Non-pigmented ciliary epithelial cell (primary cell): ENCODE measurements at regions not wholly inside any gene's neighbourhood (a gene's known extent, or its start where the extent isn't known, plus 50 kb on each side); places are given as distances from the start of the nearest gene placed in this dataset.

ENCODE experiments used
- DNase-seq: peaks from one replicate; pipeline ENCODE4 v3.0.0-alpha.2; 2010; ENCODE audit warnings: low read depth

- peak; percentile 83 for DNase-seq
Measured at GRCh38 chr7:47724335-47724982, 142.5 kb upstream of the TNS3 start.

- no peak for DNase-seq
Measured at GRCh38 chr7:47722126-47722525, 140.2 kb upstream of the TNS3 start.

- no peak for DNase-seq
Measured at GRCh38 chr7:47721670-47722069, 139.8 kb upstream of the TNS3 start.

GRCh38 chr7:47720907-47721244 is 139.0 kb upstream of the TNS3 start:
- DNase-seq = no peak

- peak; percentile 46 for DNase-seq
Measured at GRCh38 chr7:47720141-47720906, 138.4 kb upstream of the TNS3 start.

GRCh38 chr7:47719675-47720074 is 137.8 kb upstream of the TNS3 start:
- DNase-seq = no peak

GRCh38 chr7:47715631-47716068 is 133.7 kb upstream of the TNS3 start:
- no peak for DNase-seq

GRCh38 chr7:47714669-47715607 is 133.0 kb upstream of the TNS3 start:
- no peak for DNase-seq

GRCh38 chr7:47713595-47713994 is 131.7 kb upstream of the TNS3 start:
- no peak for DNase-seq

GRCh38 chr7:47712416-47712815 is 130.5 kb upstream of the TNS3 start:
- DNase-seq = no peak

- DNase-seq = no peak
Measured at GRCh38 chr7:47711776-47712175, 129.9 kb upstream of the TNS3 start.

GRCh38 chr7:47710201-47710935 is 128.5 kb upstream of the TNS3 start:
- no peak for DNase-seq

GRCh38 chr7:47709451-47709850 is 127.5 kb upstream of the TNS3 start:
- no peak for DNase-seq

GRCh38 chr7:47709051-47709450 is 127.1 kb upstream of the TNS3 start:
- DNase-seq = no peak

- DNase-seq = no peak
Measured at GRCh38 chr7:47707583-47707982, 125.7 kb upstream of the TNS3 start.

GRCh38 chr7:47704936-47705335 is 123.0 kb upstream of the TNS3 start:
- no peak for DNase-seq

- no peak for DNase-seq
Measured at GRCh38 chr7:47702080-47702479, 120.2 kb upstream of the TNS3 start.

GRCh38 chr7:47698386-47698785 is 116.5 kb upstream of the TNS3 start:
- no peak for DNase-seq

- DNase-seq = no peak
Measured at GRCh38 chr7:47697543-47697942, 115.6 kb upstream of the TNS3 start.

- no peak for DNase-seq
Measured at GRCh38 chr7:47696152-47696710, 114.3 kb upstream of the TNS3 start.

- no peak for DNase-seq
Measured at GRCh38 chr7:47693216-47693615, 111.3 kb upstream of the TNS3 start.

GRCh38 chr7:47691988-47692387 is 110.1 kb upstream of the TNS3 start:
- no peak for DNase-seq
